SK-N-SH (cell line): ENCODE measurements at regions not wholly inside any gene's neighbourhood (a gene's known extent, or its start where the extent isn't known, plus 50 kb on each side); places are given as distances from the start of the nearest gene placed in this dataset.

Experiments
- CTCF ChIA-PET: fragments of 300-600, 350-600 bp; formaldehyde crosslinking; extraction: SDS; loops from one replicate; lab custom pipeline; 2021; lab: Yijun Ruan, JAX
- POLR2A ChIA-PET: fragments of 350-600 bp; sonication (Branson Sonifier 250); formaldehyde crosslinking; extraction: SDS; loops from one replicate; lab custom pipeline; 2020; ENCODE audit warnings: antibody characterized with exemption, inconsistent platforms; lab: Yijun Ruan, JAX
- DNase-seq: peaks from one replicate; pipeline ENCODE4 v3.0.0; 2012
- H2AFZ ChIP-seq: fragments of 200-600 bp; sonication (generic); 2 replicates; pipeline ENCODE4 v1.8.1; 2016; ENCODE audit warnings: antibody characterized with exemption, mild to moderate bottlenecking, low read depth
- H3F3A ChIP-seq: fragments of 200-600 bp; sonication (generic); replicated peaks from 2 replicates; pipeline ENCODE3; 2016; ENCODE audit warnings: antibody characterized with exemption, mild to moderate bottlenecking; ENCODE audit not compliant: insufficient read depth
- H3K27ac ChIP-seq, 2 experiments: fragments of 200-500 bp in 1 of 2; fragments of 200-600 bp in 1 of 2; sonication (Bioruptor generic) in 1 of 2; sonication (generic), shearing (Covaris generic) in 1 of 2; 2 replicates each; pipeline versions ENCODE4 v1.5.1 to v1.6.1; 2014 to 2016; ENCODE audit warnings: low read depth in 2 of 2, inconsistent platforms in 1 of 2, low read length in 1 of 2, mild to moderate bottlenecking in 1 of 2, mixed read lengths in 1 of 2
- H3K27me3 ChIP-seq: fragments of 200-600 bp; sonication (generic), shearing (Covaris generic); 2 replicates; pipeline ENCODE4 v1.6.1; 2016; ENCODE audit warnings: mixed run types; ENCODE audit not compliant: insufficient read depth
- H3K36me3 ChIP-seq, 2 experiments: fragments of 200-500 bp in 1 of 2; fragments of 200-600 bp in 1 of 2; sonication (Bioruptor generic) in 1 of 2; sonication (generic) in 1 of 2; replicated peaks in 1 of 2; 2 replicates each; pipeline versions ENCODE3 to v1.5.1; 2014 to 2016; ENCODE audit warnings: low read length in 1 of 2, mild to moderate bottlenecking in 1 of 2; ENCODE audit not compliant: insufficient read depth in 2 of 2, control insufficient read depth in 1 of 2
- H3K4me1 ChIP-seq, 2 experiments: fragments of 200-500 bp in 1 of 2; fragments of 200-600 bp in 1 of 2; sonication (Bioruptor generic) in 1 of 2; sonication (generic), shearing (Covaris generic) in 1 of 2; 2 replicates each; pipeline versions ENCODE4 v1.5.1 to v1.6.1; 2014 to 2016; ENCODE audit warnings: low read depth in 1 of 2, low read length in 1 of 2, mixed run types in 1 of 2; ENCODE audit not compliant: insufficient read depth in 2 of 2, control insufficient read depth in 1 of 2
- H3K4me2 ChIP-seq: fragments of 200-600 bp; sonication (generic), shearing (Covaris generic); 2 replicates; pipeline ENCODE4 v1.6.1; 2017; ENCODE audit warnings: mixed run types
- H3K4me3 ChIP-seq, 2 experiments: fragments of 200-500 bp in 1 of 2; fragments of 200-600 bp in 1 of 2; sonication (Bioruptor generic) in 1 of 2; sonication (generic), shearing (Covaris generic) in 1 of 2; 2 replicates each; pipeline versions ENCODE4 v1.5.1 to v1.8.1; 2014 to 2016; ENCODE audit warnings: low read depth in 2 of 2, inconsistent platforms in 1 of 2, low read length in 1 of 2, mild to moderate bottlenecking in 1 of 2, mixed read lengths in 1 of 2, moderate library complexity in 1 of 2
- H3K79me2 ChIP-seq: fragments of 200-600 bp; sonication (generic); 2 replicates; pipeline ENCODE4 v1.8.1; 2017; ENCODE audit warnings: mild to moderate bottlenecking; ENCODE audit not compliant: insufficient read depth
- H3K9ac ChIP-seq: fragments of 200-600 bp; sonication (generic); 2 replicates; pipeline ENCODE4 v1.6.1; 2017; ENCODE audit warnings: mixed run types
- H3K9me2 ChIP-seq: fragments of 200-600 bp; sonication (generic); 2 replicates; pipeline ENCODE4 v1.6.1; 2017; ENCODE audit warnings: mixed run types
- H3K9me3 ChIP-seq: fragments of 200-600 bp; sonication (generic); 2 replicates; pipeline ENCODE4 v1.6.1; 2017; ENCODE audit warnings: mixed run types, mild to moderate bottlenecking, moderate library complexity
- H4K20me1 ChIP-seq: fragments of 200-600 bp; sonication (generic); 2 replicates; pipeline ENCODE4 v1.6.1; 2017; ENCODE audit warnings: mild to moderate bottlenecking, mixed run types; ENCODE audit not compliant: insufficient read depth
- CHD2 ChIP-seq: fragments of 150-350 bp; IDR thresholded peaks from 2 replicates; pipeline ENCODE4 v1.6.1; 2018; ENCODE audit warnings: low read length; ENCODE audit not compliant: partially characterized antibody
- EZH2phosphoT487 ChIP-seq: fragments of 200-600 bp; sonication (generic); IDR thresholded peaks from 2 replicates; pipeline ENCODE4 v1.6.1; 2017; ENCODE audit warnings: low read depth, mixed run types, mild to moderate bottlenecking, antibody characterized with exemption, moderate library complexity, borderline replicate concordance
- FOXM1 ChIP-seq: IDR thresholded peaks from 2 replicates; pipeline ENCODE4 v1.4.0; 2012; ENCODE audit warnings: low read depth, mild to moderate bottlenecking
- GATA2 ChIP-seq: sonication (generic); formaldehyde crosslinking; IDR thresholded peaks from 2 replicates; pipeline ENCODE4 v1.5.0; 2020; ENCODE audit warnings: mild to moderate bottlenecking, missing genetic modification reagents
- MEF2A ChIP-seq: IDR thresholded peaks from 2 replicates; pipeline ENCODE4 v1.4.0; 2012; ENCODE audit warnings: low read depth, borderline replicate concordance
- MXI1 ChIP-seq: IDR thresholded peaks from 2 replicates; pipeline ENCODE4 v1.6.1; 2012; ENCODE audit warnings: mild to moderate bottlenecking, low read depth, low read length, improper control_type of control experiment
- NFIC ChIP-seq: IDR thresholded peaks from 2 replicates; pipeline ENCODE4 v1.4.0; 2012; ENCODE audit warnings: borderline replicate concordance
- POLR2AphosphoS5 ChIP-seq: IDR thresholded peaks from 2 replicates; pipeline ENCODE4 v1.6.1; 2012; ENCODE audit warnings: low read depth, low read length
- RFX5 ChIP-seq: IDR thresholded peaks from 2 replicates; pipeline ENCODE4 v1.6.1; 2012; ENCODE audit warnings: mild to moderate bottlenecking, improper control_type of control experiment, low read length
- SIN3A ChIP-seq: IDR thresholded peaks from 2 replicates; pipeline ENCODE4 v1.6.1; 2012; ENCODE audit warnings: low read depth, mild to moderate bottlenecking, low read length, moderate library complexity, borderline replicate concordance
- SMC3 ChIP-seq: IDR thresholded peaks from 2 replicates; pipeline ENCODE4 v1.6.1; 2012; ENCODE audit warnings: low read depth, low read length, improper control_type of control experiment
- TAF1 ChIP-seq: IDR thresholded peaks from 2 replicates; pipeline ENCODE4 v1.6.1; 2012; ENCODE audit warnings: low read depth, mild to moderate bottlenecking, low read length, moderate library complexity, borderline replicate concordance
- YY1 ChIP-seq: IDR thresholded peaks from 2 replicates; pipeline ENCODE4 v1.4.0; 2012; ENCODE audit warnings: low read depth, mild to moderate bottlenecking
- WGBS: methylation state at CpG from one replicate; pipeline ENCODE4 v1.1.6; 2017; ENCODE audit warnings: low lambda C conversion rate; 5-methylcytosine and 5-hydroxymethylcytosine counted together
- TF ChIP-seq, protein P1 (sequence below): IDR thresholded peaks from 2 replicates; pipeline ENCODE4 v1.4.0; 2012; ENCODE audit warnings: low read depth, borderline replicate concordance
- TF ChIP-seq, protein P2 (sequence below): IDR thresholded peaks from 2 replicates; pipeline ENCODE4 v1.4.0; 2012; ENCODE audit warnings: low read depth, borderline replicate concordance
- TF ChIP-seq, protein P3 (sequence below): IDR thresholded peaks from 2 replicates; pipeline ENCODE4 v1.6.1; 2012; ENCODE audit warnings: mild to moderate bottlenecking, low read depth, low read length, moderate library complexity

GRCh38 chr4:181682367-181683047 is 560.7 kb upstream of the TENM3 start (continued):
- TF ChIP-seq, protein P1, sequence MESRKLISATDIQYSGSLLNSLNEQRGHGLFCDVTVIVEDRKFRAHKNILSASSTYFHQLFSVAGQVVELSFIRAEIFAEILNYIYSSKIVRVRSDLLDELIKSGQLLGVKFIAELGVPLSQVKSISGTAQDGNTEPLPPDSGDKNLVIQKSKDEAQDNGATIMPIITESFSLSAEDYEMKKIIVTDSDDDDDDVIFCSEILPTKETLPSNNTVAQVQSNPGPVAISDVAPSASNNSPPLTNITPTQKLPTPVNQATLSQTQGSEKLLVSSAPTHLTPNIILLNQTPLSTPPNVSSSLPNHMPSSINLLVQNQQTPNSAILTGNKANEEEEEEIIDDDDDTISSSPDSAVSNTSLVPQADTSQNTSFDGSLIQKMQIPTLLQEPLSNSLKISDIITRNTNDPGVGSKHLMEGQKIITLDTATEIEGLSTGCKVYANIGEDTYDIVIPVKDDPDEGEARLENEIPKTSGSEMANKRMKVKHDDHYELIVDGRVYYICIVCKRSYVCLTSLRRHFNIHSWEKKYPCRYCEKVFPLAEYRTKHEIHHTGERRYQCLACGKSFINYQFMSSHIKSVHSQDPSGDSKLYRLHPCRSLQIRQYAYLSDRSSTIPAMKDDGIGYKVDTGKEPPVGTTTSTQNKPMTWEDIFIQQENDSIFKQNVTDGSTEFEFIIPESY: no peak

DNA sequence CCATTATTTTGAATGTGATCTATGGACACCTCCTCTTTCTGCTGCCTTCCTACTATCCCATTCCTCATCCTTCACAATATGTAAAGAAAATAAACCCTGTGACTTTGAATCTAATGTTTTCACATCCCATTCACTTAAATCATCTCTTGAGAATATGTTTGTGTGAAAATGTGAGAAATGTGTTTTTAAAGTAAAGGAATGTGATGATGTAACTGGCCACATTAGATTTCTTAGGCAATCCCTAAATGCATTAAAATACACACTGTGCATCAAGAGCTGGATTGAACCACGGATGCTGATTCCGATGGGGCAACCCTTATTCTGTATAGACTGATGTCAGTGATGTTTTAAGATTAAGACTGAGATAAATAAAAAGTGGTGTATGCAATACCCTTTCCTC is 558.9 kb upstream of the TENM3 start:
- CTCF ChIA-PET: no interaction called here
- WGBS: 89% methylated on average over 2 of the region's 2 CpGs
- H3K27ac ChIP-seq: no peak overlapping the region

More for the DNA sequence above, 558.9 kb upstream of the TENM3 start:
- no peak overlapping the region for H3K4me3 ChIP-seq
- no peaks in the 10 kb centered on the region for H3K79me2 ChIP-seq
- no peak overlapping the region for H3K4me2 ChIP-seq
- TF ChIP-seq, protein P1: no peak
- TF ChIP-seq RFX5: no peak
- TF ChIP-seq, protein P2, sequence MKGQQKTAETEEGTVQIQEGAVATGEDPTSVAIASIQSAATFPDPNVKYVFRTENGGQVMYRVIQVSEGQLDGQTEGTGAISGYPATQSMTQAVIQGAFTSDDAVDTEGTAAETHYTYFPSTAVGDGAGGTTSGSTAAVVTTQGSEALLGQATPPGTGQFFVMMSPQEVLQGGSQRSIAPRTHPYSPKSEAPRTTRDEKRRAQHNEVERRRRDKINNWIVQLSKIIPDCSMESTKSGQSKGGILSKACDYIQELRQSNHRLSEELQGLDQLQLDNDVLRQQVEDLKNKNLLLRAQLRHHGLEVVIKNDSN: no peak
- no peak for TF ChIP-seq CHD2
- TF ChIP-seq GATA2: no peak
- no peak for TF ChIP-seq MEF2A
- TF ChIP-seq YY1: no peak
- TF ChIP-seq MXI1: no peak
- TF ChIP-seq SMC3: no peak
- TF ChIP-seq TAF1: no peak
- no peak for TF ChIP-seq NFIC
- TF ChIP-seq FOXM1: no peak
- TF ChIP-seq, protein P3, sequence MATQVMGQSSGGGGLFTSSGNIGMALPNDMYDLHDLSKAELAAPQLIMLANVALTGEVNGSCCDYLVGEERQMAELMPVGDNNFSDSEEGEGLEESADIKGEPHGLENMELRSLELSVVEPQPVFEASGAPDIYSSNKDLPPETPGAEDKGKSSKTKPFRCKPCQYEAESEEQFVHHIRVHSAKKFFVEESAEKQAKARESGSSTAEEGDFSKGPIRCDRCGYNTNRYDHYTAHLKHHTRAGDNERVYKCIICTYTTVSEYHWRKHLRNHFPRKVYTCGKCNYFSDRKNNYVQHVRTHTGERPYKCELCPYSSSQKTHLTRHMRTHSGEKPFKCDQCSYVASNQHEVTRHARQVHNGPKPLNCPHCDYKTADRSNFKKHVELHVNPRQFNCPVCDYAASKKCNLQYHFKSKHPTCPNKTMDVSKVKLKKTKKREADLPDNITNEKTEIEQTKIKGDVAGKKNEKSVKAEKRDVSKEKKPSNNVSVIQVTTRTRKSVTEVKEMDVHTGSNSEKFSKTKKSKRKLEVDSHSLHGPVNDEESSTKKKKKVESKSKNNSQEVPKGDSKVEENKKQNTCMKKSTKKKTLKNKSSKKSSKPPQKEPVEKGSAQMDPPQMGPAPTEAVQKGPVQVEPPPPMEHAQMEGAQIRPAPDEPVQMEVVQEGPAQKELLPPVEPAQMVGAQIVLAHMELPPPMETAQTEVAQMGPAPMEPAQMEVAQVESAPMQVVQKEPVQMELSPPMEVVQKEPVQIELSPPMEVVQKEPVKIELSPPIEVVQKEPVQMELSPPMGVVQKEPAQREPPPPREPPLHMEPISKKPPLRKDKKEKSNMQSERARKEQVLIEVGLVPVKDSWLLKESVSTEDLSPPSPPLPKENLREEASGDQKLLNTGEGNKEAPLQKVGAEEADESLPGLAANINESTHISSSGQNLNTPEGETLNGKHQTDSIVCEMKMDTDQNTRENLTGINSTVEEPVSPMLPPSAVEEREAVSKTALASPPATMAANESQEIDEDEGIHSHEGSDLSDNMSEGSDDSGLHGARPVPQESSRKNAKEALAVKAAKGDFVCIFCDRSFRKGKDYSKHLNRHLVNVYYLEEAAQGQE: no peak
- no peak for TF ChIP-seq EZH2phosphoT487
- TF ChIP-seq SIN3A: no peak
- no peak for TF ChIP-seq POLR2AphosphoS5
- H3K9me3 ChIP-seq: no peaks in the 10 kb centered on the region
- no peaks in the 10 kb centered on the region for H3K27me3 ChIP-seq
- H4K20me1 ChIP-seq: no peaks in the 10 kb centered on the region
- peaks cover 5% of the 10 kb centered on the region for H3F3A ChIP-seq
- H3K9me2 ChIP-seq: no peaks in the 10 kb centered on the region
- no peak for DNase-seq
- H3K9ac ChIP-seq: no peak overlapping the region
- no peaks in the 10 kb centered on the region for H3K36me3 ChIP-seq
- H3K4me1 ChIP-seq: peaks cover 0 to 6% of the 10 kb centered on the region in 2 experiments; a peak in 2 of 4 replicates
- H2AFZ ChIP-seq: no peak overlapping the region
- POLR2A ChIA-PET: no interaction called here
